Esophagus muscularis mucosa (tissue), 4 donors: ENCODE measurements at regions not wholly inside any gene's neighbourhood (a gene's known extent, or its start where the extent isn't known, plus 50 kb on each side); places are given as distances from the start of the nearest gene placed in this dataset.

Experiments
- DNase-seq: peaks from one replicate; pipeline ENCODE4 v3.0.0-alpha.2; 2017; ENCODE audit errors: extremely low spot score
- H3K27ac ChIP-seq, 4 donors: fragments of 200-600 bp; sonication (generic); replicated peaks in 1 of 4; 1 replicate in 3 of 4; 2 replicates in 1 of 4; pipeline ENCODE4 v1.5.1; 2016 to 2019; ENCODE audit warnings: mild to moderate bottlenecking in 1 of 4
- H3K27me3 ChIP-seq, 4 donors: fragments of 200-600 bp; sonication (generic); one replicate each; pipeline versions ENCODE4 v1.5.1 to v1.6.0; 2016 to 2019
- H3K36me3 ChIP-seq, 4 donors: fragments of 200-600 bp; sonication (generic); one replicate each; pipeline ENCODE4 v1.5.1; 2016 to 2019
- H3K4me1 ChIP-seq, 4 donors: fragments of 200-600 bp; sonication (generic); one replicate each; pipeline ENCODE4 v1.5.1; 2016 to 2019
- H3K4me3 ChIP-seq, 4 donors: fragments of 200-600 bp; sonication (generic); 1 replicate in 2 of 4; 2 replicates in 2 of 4; pipeline ENCODE4 v1.5.1; 2016 to 2019; ENCODE audit warnings: mild to moderate bottlenecking in 4 of 4, moderate library complexity in 1 of 4
- H3K9me3 ChIP-seq, 4 donors: fragments of 200-600 bp; sonication (generic); 1 replicate in 3 of 4; 2 replicates in 1 of 4; pipeline ENCODE4 v1.5.1; 2016 to 2019
- CTCF ChIP-seq, 3 experiments: fragments of 200-600 bp in 2 of 3; fragments of 450-650 bp in 1 of 3; sonication (generic) in 2 of 3; IDR thresholded peaks; one replicate each; pipeline ENCODE4 v1.5.1; 2017 to 2019; ENCODE audit warnings: antibody characterized with exemption in 3 of 3, mild to moderate bottlenecking in 2 of 3, moderate library complexity in 1 of 3
- EP300 ChIP-seq: sonication (generic); formaldehyde crosslinking; IDR thresholded peaks from one replicate; pipeline ENCODE4 v1.6.1; 2017; ENCODE audit warnings: antibody characterized with exemption
- POLR2A ChIP-seq: fragments of 450-650 bp; IDR thresholded peaks from one replicate; pipeline ENCODE4 v1.6.1; 2017; ENCODE audit warnings: antibody characterized with exemption, moderate library complexity, mild to moderate bottlenecking, low read depth
- POLR2AphosphoS5 ChIP-seq, 2 donors: sonication (generic); formaldehyde crosslinking; IDR thresholded peaks; one replicate each; pipeline ENCODE4 v1.6.1; 2017; ENCODE audit warnings: antibody characterized with exemption in 2 of 2
- WGBS: methylation state at CpG from one replicate; pipeline ENCODE4 v1.1.5; 2018; 5-methylcytosine and 5-hydroxymethylcytosine counted together
- intact Hi-C: fragments of 100-400 bp; cut with DNase I; formaldehyde crosslinking; loops from one replicate; pipeline ENCODE4 v1.15.1; 2023

GRCh38 chr12:40505327-40505726 is 186.9 kb upstream of the CNTN1 start:
- Histone ChIP-seq H3K9me3 (no peaks in the 10 kb centered on the region), H3K4me1 (no peaks in the 10 kb centered on the region), H3K27ac (no peak overlapping the region), H3K36me3 (no peaks in the 10 kb centered on the region), H3K4me3 (no peak overlapping the region), H3K27me3 (no peaks in the 10 kb centered on the region)
- TF ChIP-seq CTCF (IDR thresholded peaks at IDR 0.05) (no peak), POLR2A (no peak), POLR2AphosphoS5 (IDR thresholded peaks at IDR 0.05) (no peak), EP300 (no peak)
- 40% methylated on average over 1 of the region's 1 CpG for WGBS
- DNase-seq = no peak
- intact Hi-C loops = no loop called here

- Histone ChIP-seq H3K27ac (no peak overlapping the region), H3K36me3 (no peaks in the 10 kb centered on the region), H3K4me1 (no peaks in the 10 kb centered on the region), H3K9me3 (no peaks in the 10 kb centered on the region), H3K27me3 (no peaks in the 10 kb centered on the region), H3K4me3 (no peak overlapping the region)
- intact Hi-C loops = no loop called here
- 17% methylated on average over 1 of the region's 1 CpG for WGBS
- TF ChIP-seq POLR2AphosphoS5 (IDR thresholded peaks at IDR 0.05) = no peak
- TF ChIP-seq POLR2A = no peak
- TF ChIP-seq CTCF (IDR thresholded peaks at IDR 0.05) = no peak
- TF ChIP-seq EP300 = no peak
- no peak for DNase-seq
Measured at GRCh38 chr12:40508421-40508820, 183.8 kb upstream of the CNTN1 start.

GRCh38 chr12:40511341-40511740 is 180.9 kb upstream of the CNTN1 start:
- no peaks in the 10 kb centered on the region for H3K36me3 ChIP-seq
- intact Hi-C loops = no loop called here
- H3K4me1 ChIP-seq = no peaks in the 10 kb centered on the region
- no peak overlapping the region for H3K4me3 ChIP-seq
- no peaks in the 10 kb centered on the region for H3K9me3 ChIP-seq
- no peak for DNase-seq
- no peak for TF ChIP-seq CTCF (IDR thresholded peaks at IDR 0.05)
- TF ChIP-seq POLR2AphosphoS5 (IDR thresholded peaks at IDR 0.05) = no peak
- no peak for TF ChIP-seq POLR2A
- no peak for TF ChIP-seq EP300
- no peak overlapping the region for H3K27ac ChIP-seq
- WGBS = 78% methylated on average over 5 of the region's 5 CpGs
- H3K27me3 ChIP-seq = no peaks in the 10 kb centered on the region

GRCh38 chr12:40515041-40515816 is 177.0 kb upstream of the CNTN1 start:
- no peak for TF ChIP-seq POLR2AphosphoS5 (IDR thresholded peaks at IDR 0.05)
- no peak for TF ChIP-seq POLR2A
- TF ChIP-seq CTCF (IDR thresholded peaks at IDR 0.05) = no peak
- no peak for TF ChIP-seq EP300
- intact Hi-C loops = no loop called here
- no peak overlapping the region for H3K27ac ChIP-seq
- H3K9me3 ChIP-seq = no peaks in the 10 kb centered on the region
- no peaks in the 10 kb centered on the region for H3K36me3 ChIP-seq
- H3K4me3 ChIP-seq = no peak overlapping the region
- no peak for DNase-seq
- no peaks in the 10 kb centered on the region for H3K4me1 ChIP-seq
- H3K27me3 ChIP-seq = no peaks in the 10 kb centered on the region
- WGBS = 56% methylated on average over 5 of the region's 5 CpGs

GRCh38 chr12:40522837-40523236 is 169.4 kb upstream of the CNTN1 start:
- H3K4me1 ChIP-seq = no peaks in the 10 kb centered on the region
- no peaks in the 10 kb centered on the region for H3K27me3 ChIP-seq
- no peaks in the 10 kb centered on the region for H3K9me3 ChIP-seq
- WGBS = 92% methylated on average over 3 of the region's 3 CpGs
- no peak for DNase-seq
- no peak overlapping the region for H3K4me3 ChIP-seq
- no peak overlapping the region for H3K27ac ChIP-seq
- TF ChIP-seq POLR2AphosphoS5 (IDR thresholded peaks at IDR 0.05) (no peak), POLR2A (no peak), EP300 (no peak), CTCF (IDR thresholded peaks at IDR 0.05) (no peak)
- H3K36me3 ChIP-seq = no peaks in the 10 kb centered on the region
- intact Hi-C loops = no loop called here
